ENCODE measurements at regions not wholly inside any gene's neighbourhood (a gene's known extent, or its start where the extent isn't known, plus 50 kb on each side); places are given as distances from the start of the nearest gene placed in this dataset.

- H3K4me3 ChIP-seq (ENCODE audit: insufficient read depth, low read depth, low read length): no peak overlapping the region
- no peaks in the 10 kb centered on the region for H3K36me3 ChIP-seq (replicated peaks; ENCODE audit: control insufficient read depth, insufficient read depth, low read length)
- no peak for DNase-seq
- no peaks in the 10 kb centered on the region for H3K27me3 ChIP-seq (ENCODE audit: control insufficient read depth, insufficient read depth, low read length)
Observed at GRCh38 chr7:106430535-106431455, 146.0 kb upstream of the NAMPT start.

GRCh38 chr7:106430103-106430502 is 145.3 kb upstream of the NAMPT start:
- no peaks in the 10 kb centered on the region for H3K27me3 ChIP-seq (ENCODE audit: control insufficient read depth, insufficient read depth, low read length)
- no peaks in the 10 kb centered on the region for H3K36me3 ChIP-seq (replicated peaks; ENCODE audit: control insufficient read depth, insufficient read depth, low read length)
- H3K4me3 ChIP-seq (ENCODE audit: insufficient read depth, low read depth, low read length): no peak overlapping the region
- no peak for DNase-seq

- DNase-seq: no peak
- Histone ChIP-seq H3K4me3 (ENCODE audit: insufficient read depth, low read depth, low read length) (no peak overlapping the region), H3K36me3 (replicated peaks; ENCODE audit: control insufficient read depth, insufficient read depth, low read length) (no peaks in the 10 kb centered on the region), H3K27me3 (ENCODE audit: control insufficient read depth, insufficient read depth, low read length) (no peaks in the 10 kb centered on the region)
Observed at GRCh38 chr7:106426803-106427202, 142.0 kb upstream of the NAMPT start.

DNA sequence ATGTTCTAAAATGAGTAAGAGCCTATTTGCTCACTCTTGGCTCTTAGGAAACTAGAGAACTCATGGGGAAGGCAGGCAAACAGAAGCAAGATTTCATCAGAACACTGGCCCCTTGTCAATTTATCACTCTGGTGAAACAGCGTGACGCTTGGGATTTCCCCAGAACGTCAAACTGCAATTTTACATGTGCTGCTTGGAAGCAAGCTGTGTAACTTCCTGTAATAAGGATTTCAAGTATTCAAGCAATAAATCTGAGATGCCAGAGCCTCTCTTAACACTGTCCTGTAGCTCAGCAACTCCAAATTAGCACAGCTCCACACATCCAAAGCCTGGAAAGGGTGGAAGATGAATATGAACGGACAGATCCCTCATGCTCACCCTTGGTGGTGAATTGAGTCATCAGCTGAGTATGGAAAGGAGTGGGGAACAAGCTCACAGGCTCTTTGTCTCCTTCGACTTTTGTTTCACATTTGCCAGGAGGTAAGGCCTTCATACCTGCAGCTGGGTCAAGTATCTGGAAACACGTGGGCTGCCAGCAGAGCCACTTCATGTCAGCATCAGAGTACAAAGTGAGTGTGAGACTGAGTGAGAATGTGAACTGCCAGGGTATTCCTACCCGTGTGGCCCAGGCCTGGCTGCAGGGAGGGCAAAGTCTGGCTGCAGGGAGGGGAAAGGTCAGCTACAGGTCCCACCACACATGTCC is 140.4 kb upstream of the NAMPT start:
- Histone ChIP-seq H3K4me3 (ENCODE audit: insufficient read depth, low read depth, low read length) (no peak overlapping the region), H3K36me3 (replicated peaks; ENCODE audit: control insufficient read depth, insufficient read depth, low read length) (no peaks in the 10 kb centered on the region), H3K27me3 (ENCODE audit: control insufficient read depth, insufficient read depth, low read length) (no peaks in the 10 kb centered on the region)
- DNase-seq: no peak

DNA sequence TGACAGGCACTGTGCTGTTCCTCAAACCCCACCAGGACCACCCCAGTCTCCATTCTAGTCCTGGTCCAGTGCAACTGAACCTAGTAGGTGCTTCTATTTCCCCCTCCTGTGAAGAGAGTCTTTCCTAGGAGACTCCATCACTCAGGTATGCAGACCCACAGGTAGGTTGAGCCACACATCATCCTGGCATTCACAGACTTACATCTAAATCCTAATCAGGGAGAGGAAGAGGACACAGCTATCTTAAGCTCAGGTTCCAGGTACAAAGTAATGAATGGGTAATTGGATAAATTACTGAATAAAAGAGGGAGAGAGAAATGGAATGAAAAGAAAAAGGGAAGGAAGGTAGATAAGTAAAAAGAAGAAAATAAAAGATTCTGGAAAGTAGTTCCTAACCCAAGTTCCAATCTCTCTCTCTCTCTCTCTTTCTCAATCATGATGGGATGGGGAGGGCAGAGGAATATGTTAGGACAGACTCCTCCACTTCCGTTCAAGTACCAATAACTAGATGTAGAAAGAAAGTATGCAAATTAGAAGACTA is 139.8 kb upstream of the NAMPT start:
- no peaks in the 10 kb centered on the region for H3K27me3 ChIP-seq (ENCODE audit: control insufficient read depth, insufficient read depth, low read length)
- no peaks in the 10 kb centered on the region for H3K36me3 ChIP-seq (replicated peaks; ENCODE audit: control insufficient read depth, insufficient read depth, low read length)
- H3K4me3 ChIP-seq (ENCODE audit: insufficient read depth, low read depth, low read length): no peak overlapping the region
- no peak for DNase-seq

GRCh38 chr7:106423821-106424475 is 139.2 kb upstream of the NAMPT start:
- no peak for DNase-seq
- no peaks in the 10 kb centered on the region for H3K36me3 ChIP-seq (replicated peaks; ENCODE audit: control insufficient read depth, insufficient read depth, low read length)
- H3K4me3 ChIP-seq (ENCODE audit: insufficient read depth, low read depth, low read length): no peak overlapping the region
- no peaks in the 10 kb centered on the region for H3K27me3 ChIP-seq (ENCODE audit: control insufficient read depth, insufficient read depth, low read length)

DNA sequence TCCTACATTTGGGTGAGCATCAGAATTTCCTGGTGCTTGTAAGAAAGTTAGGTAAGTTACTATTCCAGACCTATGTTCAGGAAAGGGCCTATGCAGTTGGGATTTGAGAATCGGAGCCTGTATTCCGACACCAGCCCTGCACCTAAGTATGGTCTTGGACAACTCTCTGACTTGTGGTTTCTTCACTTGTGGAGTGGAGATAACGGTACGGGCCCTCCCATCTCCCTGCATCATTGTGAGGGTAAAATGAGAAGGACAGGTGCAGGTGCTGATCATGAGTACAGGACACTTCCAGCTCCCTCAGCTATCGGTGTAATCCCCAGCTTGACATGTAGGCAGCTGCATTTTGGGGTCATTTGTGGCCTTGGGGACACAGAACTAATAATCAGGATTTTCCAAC is 138.3 kb upstream of the NAMPT start:
- H3K36me3 ChIP-seq (replicated peaks; ENCODE audit: control insufficient read depth, insufficient read depth, low read length): no peaks in the 10 kb centered on the region
- H3K4me3 ChIP-seq (ENCODE audit: insufficient read depth, low read depth, low read length): no peak overlapping the region
- DNase-seq: no peak
- no peaks in the 10 kb centered on the region for H3K27me3 ChIP-seq (ENCODE audit: control insufficient read depth, insufficient read depth, low read length)

- no peaks in the 10 kb centered on the region for H3K36me3 ChIP-seq (replicated peaks; ENCODE audit: control insufficient read depth, insufficient read depth, low read length)
- no peak overlapping the region for H3K4me3 ChIP-seq (ENCODE audit: insufficient read depth, low read depth, low read length)
- no peak for DNase-seq
- H3K27me3 ChIP-seq (ENCODE audit: control insufficient read depth, insufficient read depth, low read length): no peaks in the 10 kb centered on the region
Observed at GRCh38 chr7:106421181-106421762, 136.5 kb upstream of the NAMPT start.

- Histone ChIP-seq H3K4me3 (ENCODE audit: insufficient read depth, low read depth, low read length) (no peak overlapping the region), H3K27me3 (ENCODE audit: control insufficient read depth, insufficient read depth, low read length) (no peaks in the 10 kb centered on the region), H3K36me3 (replicated peaks; ENCODE audit: control insufficient read depth, insufficient read depth, low read length) (no peaks in the 10 kb centered on the region)
- DNase-seq: no peak
Observed at GRCh38 chr7:106420736-106421135, 136.0 kb upstream of the NAMPT start.

GRCh38 chr7:106420210-106420609 is 135.4 kb upstream of the NAMPT start:
- H3K4me3 ChIP-seq (ENCODE audit: insufficient read depth, low read depth, low read length): no peak overlapping the region
- H3K36me3 ChIP-seq (replicated peaks; ENCODE audit: control insufficient read depth, insufficient read depth, low read length): no peaks in the 10 kb centered on the region
- H3K27me3 ChIP-seq (ENCODE audit: control insufficient read depth, insufficient read depth, low read length): no peaks in the 10 kb centered on the region
- DNase-seq: no peak

GRCh38 chr7:106419455-106420182 is 134.8 kb upstream of the NAMPT start:
- no peak for DNase-seq
- Histone ChIP-seq H3K27me3 (ENCODE audit: control insufficient read depth, insufficient read depth, low read length) (no peaks in the 10 kb centered on the region), H3K4me3 (ENCODE audit: insufficient read depth, low read depth, low read length) (no peak overlapping the region), H3K36me3 (replicated peaks; ENCODE audit: control insufficient read depth, insufficient read depth, low read length) (no peaks in the 10 kb centered on the region)

GRCh38 chr7:106418526-106418925 is 133.7 kb upstream of the NAMPT start:
- DNase-seq: no peak
- Histone ChIP-seq H3K27me3 (ENCODE audit: control insufficient read depth, insufficient read depth, low read length) (no peaks in the 10 kb centered on the region), H3K36me3 (replicated peaks; ENCODE audit: control insufficient read depth, insufficient read depth, low read length) (no peaks in the 10 kb centered on the region)

DNA sequence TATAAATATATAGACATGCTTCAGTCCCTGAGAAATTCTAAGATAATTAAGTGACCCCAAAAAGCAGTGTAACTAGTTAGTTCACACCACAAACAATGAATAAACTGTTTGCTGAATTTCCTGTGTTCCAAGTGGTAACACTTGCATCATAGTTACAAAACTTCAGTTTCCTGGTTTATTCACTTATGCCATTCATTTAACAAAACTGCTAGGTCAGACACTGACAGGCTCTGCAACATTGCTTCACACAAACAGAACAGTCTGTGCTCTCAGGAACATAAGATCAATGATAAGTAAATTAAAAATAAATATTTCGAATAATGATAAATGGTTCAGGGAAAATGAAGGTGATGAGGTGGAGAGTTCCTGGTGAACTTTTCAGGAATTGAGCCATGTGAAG is 133.3 kb upstream of the NAMPT start:
- H3K36me3 ChIP-seq (replicated peaks; ENCODE audit: control insufficient read depth, insufficient read depth, low read length): no peaks in the 10 kb centered on the region
- H3K27me3 ChIP-seq (ENCODE audit: control insufficient read depth, insufficient read depth, low read length): no peaks in the 10 kb centered on the region
- DNase-seq: no peak
- no peak overlapping the region for H3K4me3 ChIP-seq (ENCODE audit: insufficient read depth, low read depth, low read length)

More at GRCh38 chr7:106418526-106418925, 133.7 kb upstream of the NAMPT start:
- no peak overlapping the region for H3K4me3 ChIP-seq (ENCODE audit: insufficient read depth, low read depth, low read length)
